A549 (cell line): ENCODE measurements at regions not wholly inside any gene's neighbourhood (a gene's known extent, or its start where the extent isn't known, plus 50 kb on each side); places are given as distances from the start of the nearest gene placed in this dataset.

Source experiments
- ATAC-seq, 2 experiments: fragments of 200-7000 bp in 1 of 2; fragments of >200 bp in 1 of 2; cut with Nextera tagmentation in 1 of 2; cut with Tn5 transposase in 1 of 2; 3 replicates each; pipeline versions ENCODE4 v1.8.0 to v1.9.1; 2018 to 2020; ENCODE audit warnings: mild to moderate bottlenecking in 1 of 2, moderate library complexity in 1 of 2
- CTCF ChIA-PET: fragments of 300-600 bp; sonication (Branson Sonifier 250); formaldehyde crosslinking; extraction: SDS; loops from one replicate; lab custom pipeline; 2021; ENCODE audit warnings: antibody characterized with exemption, inconsistent platforms; lab: Yijun Ruan, JAX
- POLR2A ChIA-PET: fragments of 350-600 bp; formaldehyde crosslinking; extraction: SDS; loops from one replicate; lab custom pipeline; 2021; ENCODE audit warnings: antibody characterized with exemption, inconsistent platforms; lab: Yijun Ruan, JAX
- DNase-seq, 2 experiments: peaks; one replicate each; pipeline versions ENCODE4 v3.0.0 to v3.0.0-alpha.2; 2011 to 2016; ENCODE audit warnings: low read depth in 1 of 2, low spot score in 1 of 2
- FAIRE-seq: peaks from 2 replicates; lab custom pipeline; 2011; peaks lifted over from hg19 to GRCh38; lab: Jason Lieb, UNC
- H3K27ac ChIP-seq, 2 experiments: fragments of >200 bp; sonication (Bioruptor Twin); formaldehyde crosslinking; 3 replicates each; pipeline ENCODE4 v1.5.1; 2016 to 2017
- H3K4me1 ChIP-seq: fragments of >200 bp; sonication (Bioruptor Twin); formaldehyde crosslinking; 3 replicates; pipeline ENCODE4 v1.6.1; 2016
- H3K4me2 ChIP-seq: fragments of >200 bp; sonication (Bioruptor Twin); formaldehyde crosslinking; 3 replicates; pipeline ENCODE4 v1.6.1; 2016
- H3K4me3 ChIP-seq: fragments of >200 bp; sonication (Bioruptor Twin); formaldehyde crosslinking; 3 replicates; pipeline ENCODE4 v1.5.1; 2016
- H3K9me3 ChIP-seq: fragments of >200 bp; sonication (Bioruptor Twin); formaldehyde crosslinking; 3 replicates; pipeline ENCODE4 v1.6.1; 2016
- ATOH8 ChIP-seq: fragments of 250-450 bp; sonication (Bioruptor Pico); IDR thresholded peaks from 2 replicates; pipeline ENCODE4 v1.5.0; 2020; ENCODE audit warnings: low read depth, mild to moderate bottlenecking, moderate library complexity
- CBX8 ChIP-seq: fragments of 200-600 bp; sonication (generic); IDR thresholded peaks from 2 replicates; pipeline ENCODE4 v1.6.1; 2016
- CHD2 ChIP-seq: fragments of 150-350 bp; IDR thresholded peaks from 2 replicates; pipeline ENCODE4 v1.6.1; 2014; ENCODE audit warnings: low read length; ENCODE audit not compliant: partially characterized antibody
- EHF ChIP-seq: fragments of 250-450 bp; sonication (Bioruptor Pico); IDR thresholded peaks from 2 replicates; pipeline ENCODE4 v1.5.0; 2020; ENCODE audit warnings: mild to moderate bottlenecking
- EHMT2 ChIP-seq: fragments of 200-600 bp; sonication (generic); IDR thresholded peaks from 2 replicates; pipeline ENCODE4 v1.6.1; 2016; ENCODE audit warnings: antibody characterized with exemption, low read depth, mild to moderate bottlenecking, moderate library complexity
- ELK1 ChIP-seq: fragments of 150-350 bp; IDR thresholded peaks from 2 replicates; pipeline ENCODE4 v1.6.1; 2014; ENCODE audit warnings: low read depth, mild to moderate bottlenecking, low read length
- EP300 ChIP-seq, 2 experiments: fragments of >200 bp; sonication (Bioruptor Twin); formaldehyde crosslinking; IDR thresholded peaks; 2 replicates in 1 of 2; 3 replicates in 1 of 2; pipeline ENCODE4 v1.6.1; 2016 to 2017
- FOSL2 ChIP-seq, 2 experiments: fragments of 450-650 bp in 1 of 2; fragments of >200 bp in 1 of 2; sonication (Bioruptor Twin) in 1 of 2; formaldehyde crosslinking; IDR thresholded peaks; 2 replicates each; pipeline versions ENCODE4 v1.5.0 to v1.6.1; 2016 to 2020; ENCODE audit warnings: mild to moderate bottlenecking in 1 of 2, moderate library complexity in 1 of 2
- FOXS1 ChIP-seq: fragments of 250-450 bp; sonication (Bioruptor Pico); IDR thresholded peaks from 2 replicates; pipeline ENCODE4 v1.5.0; 2020; ENCODE audit warnings: mild to moderate bottlenecking, moderate library complexity
- GATA3 ChIP-seq: IDR thresholded peaks from 2 replicates; pipeline ENCODE4 v1.6.1; 2012; ENCODE audit warnings: borderline replicate concordance
- HES2 ChIP-seq: fragments of >200 bp; sonication (Bioruptor Twin); formaldehyde crosslinking; IDR thresholded peaks from 2 replicates; pipeline ENCODE4 v1.6.1; 2016
- HEYL ChIP-seq: fragments of 250-450 bp; sonication (Bioruptor Pico); IDR thresholded peaks from 2 replicates; pipeline ENCODE4 v1.8.0; 2021; ENCODE audit warnings: mild to moderate bottlenecking, moderate library complexity
- HOXA7 ChIP-seq: fragments of 250-450 bp; sonication (Bioruptor Pico); IDR thresholded peaks from 2 replicates; pipeline ENCODE4 v1.5.0; 2020; ENCODE audit warnings: mild to moderate bottlenecking, moderate library complexity
- HOXB5 ChIP-seq: fragments of 250-450 bp; sonication (Bioruptor Pico); IDR thresholded peaks from 2 replicates; pipeline ENCODE4 v1.5.0; 2020; ENCODE audit warnings: mild to moderate bottlenecking, moderate library complexity
- KDM1A ChIP-seq: fragments of 200-600 bp; sonication (generic); IDR thresholded peaks from 2 replicates; pipeline ENCODE4 v1.6.1; 2016; ENCODE audit warnings: low read depth, mild to moderate bottlenecking
- KDM5A ChIP-seq: fragments of 200-600 bp; sonication (generic); IDR thresholded peaks from 2 replicates; pipeline ENCODE4 v1.6.1; 2016; ENCODE audit warnings: antibody characterized with exemption, mild to moderate bottlenecking
- MAFK ChIP-seq: fragments of 450-650 bp; IDR thresholded peaks from 2 replicates; pipeline ENCODE4 v1.6.1; 2014; ENCODE audit not compliant: partially characterized antibody
- MAX ChIP-seq: IDR thresholded peaks from 2 replicates; pipeline ENCODE4 v1.6.1; 2012
- MYC ChIP-seq: IDR thresholded peaks from 2 replicates; pipeline ENCODE4 v1.6.1; 2012; ENCODE audit warnings: mild to moderate bottlenecking, inconsistent platforms, low read length, improper control_type of control experiment, borderline replicate concordance
- PHF8 ChIP-seq: fragments of 200-600 bp; sonication (generic); IDR thresholded peaks from 2 replicates; pipeline ENCODE4 v1.6.1; 2016; ENCODE audit warnings: low read depth, mild to moderate bottlenecking, antibody characterized with exemption, moderate library complexity, borderline replicate concordance
- REST ChIP-seq: fragments of 200-600 bp; sonication (generic); IDR thresholded peaks from 2 replicates; pipeline ENCODE4 v1.6.1; 2016; ENCODE audit warnings: antibody characterized with exemption, mild to moderate bottlenecking, moderate library complexity
- RNF2 ChIP-seq: fragments of 200-600 bp; sonication (generic); IDR thresholded peaks from 2 replicates; pipeline ENCODE4 v1.6.1; 2016; ENCODE audit warnings: low read depth, mild to moderate bottlenecking, antibody characterized with exemption, moderate library complexity, borderline replicate concordance
- SREBF2 ChIP-seq: fragments of 450-650 bp; IDR thresholded peaks from 2 replicates; pipeline ENCODE4 v1.6.1; 2014; ENCODE audit warnings: mild to moderate bottlenecking, moderate library complexity
- WGBS: methylation state at CpG from one replicate; pipeline ENCODE4 v1.1.6; 2017; ENCODE audit errors: missing lambda C conversion rate; 5-methylcytosine and 5-hydroxymethylcytosine counted together

GRCh38 chr3:107441617-107442016 is 64.4 kb downstream of the CCDC54 start:
- H3K4me2 ChIP-seq: no peak overlapping the region
- CTCF ChIA-PET: interaction anchor here (0.8 to 1.1 kb wide), 2 partner anchors 12 to 20 kb away, joined by 3 to 4 read pairs; no protein-coding TSS in a partner anchor
- no peaks in the 10 kb centered on the region for H3K4me1 ChIP-seq
- 63% methylated on average over 6 of the region's 6 CpGs for WGBS
- DNase-seq (peak in 1 of 2 experiments; percentile 16), ATAC-seq (no peak), FAIRE-seq (no peak)
- no peak overlapping the region for H3K27ac ChIP-seq
- no peak for TF ChIP-seq RNF2
- no peak for TF ChIP-seq EHF
- TF ChIP-seq HEYL (CRISPR knock-in tag): no peak
- TF ChIP-seq SREBF2: no peak
- TF ChIP-seq EP300 (IDR thresholded peaks at IDR 0.05): no peak
- no peak for TF ChIP-seq GATA3
- no peak for TF ChIP-seq CBX8
- TF ChIP-seq EHMT2: no peak
- TF ChIP-seq ATOH8 (CRISPR knock-in tag): no peak
- no peak for TF ChIP-seq ELK1
- TF ChIP-seq HOXB5: no peak
- TF ChIP-seq MYC: no peak
- TF ChIP-seq CHD2: no peak
- TF ChIP-seq KDM1A: no peak
- no peak for TF ChIP-seq MAX
- TF ChIP-seq MAFK: no peak
- no peak for TF ChIP-seq REST
- TF ChIP-seq HOXA7 (CRISPR knock-in tag): no peak
- TF ChIP-seq PHF8: no peak
- no peak for TF ChIP-seq FOSL2 (IDR thresholded peaks at IDR 0.05)
- TF ChIP-seq FOSL2 (CRISPR knock-in tag; IDR thresholded peaks at IDR 0.05): no peak
- no peaks in the 10 kb centered on the region for H3K9me3 ChIP-seq
- POLR2A ChIA-PET: no interaction called here
- no peak overlapping the region for H3K4me3 ChIP-seq

- 34% methylated on average over 2 of the region's 2 CpGs for WGBS
- ATAC-seq: no peak
- POLR2A ChIA-PET: interaction anchor here (0.8 kb wide), 1 partner anchor 12 kb away, joined by 3 read pairs; no protein-coding TSS in a partner anchor
- FAIRE-seq: no peak
- CTCF ChIA-PET: interaction anchor here (1.0 to 1.8 kb wide), 2 partner anchors 13 to 207 kb away, joined by 3 to 6 read pairs; no protein-coding TSS in a partner anchor
- DNase-seq: no peak
- H3K27ac ChIP-seq: no peak overlapping the region
- no peaks in the 10 kb centered on the region for H3K4me1 ChIP-seq
- no peaks in the 10 kb centered on the region for H3K9me3 ChIP-seq
- H3K4me2 ChIP-seq: no peak overlapping the region
- TF ChIP-seq FOXS1 (CRISPR knock-in tag) (no peak), EHF (no peak), KDM5A (no peak), HES2 (no peak)
- H3K4me3 ChIP-seq: no peak overlapping the region
These were observed 66.2 kb downstream of the CCDC54 start for GRCh38 chr3:107443461-107443860.
